ENCODE measurements at regions not wholly inside any gene's neighbourhood (a gene's known extent, or its start where the extent isn't known, plus 50 kb on each side); places are given as distances from the start of the nearest gene placed in this dataset.
"Not testable (repeated sequence)": the region's sequence is repeated elsewhere in the genome, so short reads cannot be mapped to it uniquely, and the experiment has no call there.

- DNase-seq = no peak
These were observed 188.7 kb downstream of the ZNF716 start for GRCh38 chr7:57638666-57639065.

DNA sequence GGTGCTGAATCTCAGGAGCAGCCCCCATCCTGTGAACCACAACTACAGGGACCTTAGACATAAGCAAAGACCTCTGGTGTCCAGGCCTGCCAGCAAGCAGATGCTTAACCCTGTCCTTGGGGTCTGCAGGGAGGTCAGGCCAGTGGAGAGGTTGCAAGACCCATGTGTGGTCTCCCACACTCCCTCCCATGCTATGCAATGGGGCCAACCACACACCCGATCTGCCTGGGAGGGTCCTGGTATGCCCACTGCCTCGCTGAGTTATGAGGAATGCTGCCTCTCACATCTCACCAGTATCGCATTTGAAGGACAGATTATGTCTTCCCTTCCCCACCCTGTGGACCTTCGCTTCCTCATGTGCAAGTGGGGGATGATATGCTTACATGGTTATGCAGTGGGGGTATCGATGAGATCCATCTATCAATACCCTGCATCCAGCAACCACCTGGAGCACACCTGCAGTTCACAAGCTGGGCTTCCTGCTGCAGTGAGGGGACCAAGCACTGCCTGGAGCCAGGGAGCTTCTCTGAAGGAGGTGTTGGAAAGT, 191.6 kb downstream of the ZNF716 start:
- DNase-seq = no peak

DNA sequence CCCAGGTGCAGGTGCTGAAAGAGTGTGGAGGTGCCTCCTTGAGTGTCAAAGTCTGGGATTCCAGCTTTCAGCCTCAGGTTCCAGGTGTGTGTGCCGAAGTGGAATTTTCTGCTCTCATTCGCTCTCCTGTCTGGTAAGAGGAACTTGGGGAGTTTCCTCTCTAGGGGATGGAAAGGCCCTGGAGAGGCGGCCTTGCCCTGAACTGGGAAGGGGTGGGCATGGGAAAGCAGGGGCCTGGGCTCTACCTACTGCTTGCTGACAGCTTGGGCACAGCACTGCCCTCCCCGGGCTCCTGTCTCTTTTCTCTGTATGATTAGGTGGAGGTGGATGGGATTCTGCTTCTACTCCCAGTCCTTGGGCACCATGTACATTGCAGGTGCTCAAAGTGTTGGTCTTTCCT, 192.8 kb downstream of the ZNF716 start:
- DNase-seq = no peak

DNA sequence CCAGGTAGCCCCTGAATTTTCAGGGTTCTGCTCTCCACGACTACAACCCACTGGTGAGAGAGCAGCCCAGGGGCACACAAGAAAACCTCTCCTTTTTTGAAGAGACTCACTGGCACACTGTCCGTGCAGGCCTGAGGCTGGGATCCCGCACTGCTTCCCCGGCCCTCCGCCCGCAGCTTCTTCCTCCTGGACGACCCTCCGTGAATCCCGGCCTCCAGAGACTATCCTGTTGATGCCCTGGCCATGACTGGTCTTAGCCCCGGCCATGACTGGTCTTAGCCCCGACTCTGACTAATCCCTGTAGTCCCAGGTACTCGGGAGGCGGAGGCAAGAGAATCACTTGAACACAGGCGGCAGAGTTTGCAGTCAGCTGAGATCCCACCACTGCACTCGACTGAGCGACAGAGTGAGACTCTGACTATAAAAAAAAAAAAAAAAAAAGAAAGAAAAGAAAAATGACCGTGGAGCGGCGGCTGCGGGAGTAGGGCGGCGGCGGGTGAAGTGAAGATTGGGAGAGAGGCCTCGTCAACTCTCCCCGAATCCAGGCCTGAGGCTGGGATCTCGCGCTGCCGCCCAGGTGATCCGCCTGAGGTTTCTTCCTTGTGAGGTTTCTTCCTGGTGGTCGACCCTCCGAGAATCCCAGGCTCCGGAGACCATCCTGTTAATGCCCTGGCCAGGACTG, 196.4 kb downstream of the ZNF716 start:
- DNase-seq = no peak

GRCh38 chr7:57646901-57647246, 196.9 kb downstream of the ZNF716 start:
- DNase-seq = no peak

- DNase-seq = not testable (repeated sequence)
These were observed 200.4 kb downstream of the ZNF716 start for GRCh38 chr7:57650401-57650800.

DNA sequence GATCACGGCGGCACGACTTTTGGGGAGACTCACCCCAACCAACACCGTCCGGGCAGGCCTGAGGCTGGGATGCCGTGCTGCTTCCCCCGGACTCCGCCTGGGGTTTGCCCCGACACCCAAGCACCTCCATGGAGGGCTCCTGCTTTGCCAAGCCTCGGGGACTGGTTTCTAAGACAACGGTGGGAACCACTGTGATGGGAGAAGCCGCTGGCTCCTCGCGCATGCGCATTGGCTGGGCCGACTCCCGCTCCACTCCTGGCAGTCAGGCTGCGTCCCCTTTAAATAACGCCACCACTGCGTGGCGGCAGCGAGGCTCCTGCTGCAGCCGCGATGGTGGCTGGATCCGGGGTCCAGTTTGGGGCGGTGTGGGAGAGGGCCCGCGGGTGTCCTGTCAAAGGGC, 201.0 kb downstream of the ZNF716 start:
- DNase-seq = no peak

GRCh38 chr7:57651611-57652010, 201.6 kb downstream of the ZNF716 start:
- DNase-seq = not testable (repeated sequence)

GRCh38 chr7:57653262-57653830, 203.4 kb downstream of the ZNF716 start:
- no peak for DNase-seq

DNA sequence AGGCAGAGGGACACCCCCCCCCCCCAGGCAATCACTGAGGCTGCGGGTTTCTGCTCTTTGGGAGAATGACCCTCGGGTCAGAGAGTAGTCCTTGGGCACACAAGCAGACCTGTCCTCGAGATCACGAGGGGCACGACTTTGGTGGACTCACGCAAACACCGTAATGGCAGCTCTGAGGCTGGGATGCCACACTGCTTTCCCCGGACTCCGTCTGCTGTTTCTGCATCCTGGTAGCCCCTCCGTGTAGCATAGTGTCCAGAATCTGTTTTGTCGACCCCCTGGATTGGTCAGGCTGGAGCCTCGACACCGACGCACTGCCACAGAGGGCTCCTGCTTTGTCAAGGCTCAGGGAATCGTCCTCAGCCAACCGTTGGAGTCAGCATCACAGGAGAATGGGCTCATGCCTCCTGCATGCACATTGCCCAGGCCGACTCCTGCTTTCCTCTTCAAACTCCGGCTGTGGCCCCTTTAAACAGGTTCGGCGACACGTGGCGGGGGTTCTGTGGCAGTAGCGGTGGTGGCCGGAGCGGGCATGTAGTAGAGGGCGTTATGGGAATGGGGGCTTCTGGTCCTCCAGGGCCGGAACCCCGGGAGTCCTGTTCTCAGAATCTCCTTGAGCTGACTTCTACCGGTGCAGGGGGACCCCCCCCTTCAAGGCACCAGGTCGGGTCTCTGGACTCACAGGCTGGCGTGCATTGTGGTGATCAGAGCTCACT, 205.3 kb downstream of the ZNF716 start:
- DNase-seq = not testable (repeated sequence)

DNA sequence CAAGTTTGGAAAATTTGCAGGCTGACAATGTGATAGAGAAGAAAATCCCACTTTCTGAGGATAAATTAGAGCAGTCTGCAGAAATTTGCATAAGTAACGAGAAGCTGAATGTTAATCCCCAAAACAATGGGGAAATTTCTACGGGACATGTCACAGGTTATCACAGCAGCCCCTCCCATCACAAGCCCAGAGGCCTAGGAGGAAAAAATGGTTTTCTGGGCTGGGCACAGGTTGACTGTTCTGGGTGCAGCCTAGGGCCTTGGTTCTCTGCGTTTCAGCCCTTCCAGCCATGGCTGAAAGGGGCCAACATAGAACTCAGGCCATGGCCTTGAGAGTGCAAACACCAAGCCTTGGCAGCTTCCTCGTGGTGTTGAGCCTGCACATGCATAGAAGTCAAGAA, 209.2 kb downstream of the ZNF716 start:
- DNase-seq = not testable (repeated sequence)

DNA sequence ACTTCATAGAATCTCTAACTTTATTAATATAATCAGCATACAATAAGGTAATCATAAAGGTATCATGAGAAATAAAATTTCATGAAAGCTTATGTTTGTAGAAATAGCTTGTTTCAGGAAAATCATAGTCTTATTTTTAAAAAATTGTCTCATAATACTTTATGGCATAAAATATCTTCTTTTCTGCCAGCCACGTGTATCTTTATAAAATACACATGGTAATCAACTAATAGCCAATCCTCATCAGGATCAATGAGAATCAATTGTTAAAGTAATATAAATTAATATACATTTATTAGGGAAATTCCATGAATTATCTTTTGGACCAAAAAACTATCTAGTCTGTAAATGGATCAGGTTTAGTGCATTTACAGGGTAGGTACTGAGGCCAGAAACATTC, 227.0 kb downstream of the ZNF716 start:
- DNase-seq = not testable (repeated sequence)

DNA sequence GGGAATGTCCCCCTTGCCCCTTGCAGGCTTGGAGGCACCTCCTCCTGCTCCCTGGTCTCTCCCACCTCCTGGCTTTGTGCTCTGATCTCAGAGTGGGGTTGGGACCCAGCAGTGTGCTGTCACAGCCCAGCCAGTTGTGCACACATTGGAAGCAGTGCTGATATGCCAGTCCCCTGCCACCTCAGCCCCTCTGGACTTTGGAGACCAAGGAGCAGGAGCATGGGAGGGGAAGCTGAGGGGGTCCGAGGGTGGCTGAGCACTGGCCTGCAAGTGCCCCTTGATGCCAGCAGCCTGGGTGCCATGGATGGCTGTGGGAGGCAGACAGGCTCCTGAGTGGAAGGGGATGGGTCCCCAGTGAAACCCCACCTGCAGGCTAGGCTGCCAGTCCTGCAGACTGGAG, 235.4 kb downstream of the ZNF716 start:
- DNase-seq = peak in 1 of 51 donors; percentile 0

Measured in hypothalamus (tissue), 51 donors.